ENCODE measurements at regions not wholly inside any gene's neighbourhood (a gene's known extent, or its start where the extent isn't known, plus 50 kb on each side); places are given as distances from the start of the nearest gene placed in this dataset.

DNA sequence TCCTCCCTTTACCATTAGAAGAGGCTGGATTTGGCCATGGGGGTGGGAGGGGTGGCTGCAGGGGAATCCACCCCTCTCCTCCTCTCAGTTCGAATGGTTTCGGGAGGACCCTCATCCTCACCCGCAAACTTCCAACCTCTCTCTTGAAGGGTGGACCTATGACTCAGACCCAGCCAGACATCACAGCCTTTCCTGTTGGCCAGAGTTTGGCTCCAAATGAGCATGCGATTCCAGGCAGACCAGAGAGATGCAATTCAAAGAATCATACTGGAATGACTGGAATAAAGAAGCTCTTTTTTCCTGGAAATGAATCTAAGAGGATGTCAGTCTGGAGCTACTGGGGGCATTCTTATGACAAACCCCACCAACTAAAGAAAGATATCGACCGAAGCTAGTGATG is 516.7 kb upstream of the MDFIC2 start:
- no peaks in the 10 kb centered on the region for H3K27me3 ChIP-seq
- H3K4me3 ChIP-seq = no peak overlapping the region
- no peaks in the 10 kb centered on the region for H3K9me3 ChIP-seq (replicated peaks in 1 of 11)
- H3K27ac ChIP-seq = no peak overlapping the region
- H3K36me3 ChIP-seq = no peaks in the 10 kb centered on the region
- H3K4me2 ChIP-seq = no peak overlapping the region
- peaks cover 7 to 25% (median 14%) of the 10 kb centered on the region in 10 experiments; a peak in 17 of 20 replicates for H3K4me1 ChIP-seq
- H3K9ac ChIP-seq = no peak overlapping the region
- no peaks in the 10 kb centered on the region for H4K20me1 ChIP-seq
- TF ChIP-seq Cebpa-rat (IDR thresholded peaks at IDR 0.05) = no peak

DNA sequence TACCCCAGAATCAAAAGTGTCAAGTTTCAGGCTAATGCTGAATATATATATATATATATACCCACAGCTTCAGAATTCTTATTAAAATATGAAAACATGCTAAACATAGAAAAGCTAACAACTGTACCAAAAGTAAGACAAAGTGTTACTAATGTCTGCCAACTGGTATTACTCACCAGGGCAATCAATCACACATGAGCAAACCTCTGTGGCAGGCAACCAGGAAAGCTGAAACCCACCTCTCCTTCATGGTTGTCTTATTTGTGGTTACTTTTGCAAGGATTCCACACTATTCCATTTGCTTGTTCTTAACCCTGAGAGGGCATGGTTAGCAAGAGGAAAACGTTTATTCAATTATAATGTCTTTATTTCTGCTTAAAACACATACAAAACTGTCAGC is 512.3 kb upstream of the MDFIC2 start:
- no peaks in the 10 kb centered on the region for H4K20me1 ChIP-seq
- H3K27ac ChIP-seq = no peak overlapping the region
- H3K4me2 ChIP-seq = no peak overlapping the region
- H3K36me3 ChIP-seq = no peaks in the 10 kb centered on the region
- no peaks in the 10 kb centered on the region for H3K9me3 ChIP-seq (replicated peaks in 1 of 11)
- H3K4me1 ChIP-seq = no peaks in the 10 kb centered on the region
- no peak overlapping the region for H3K9ac ChIP-seq
- no peak overlapping the region for H3K4me3 ChIP-seq
- no peaks in the 10 kb centered on the region for H3K27me3 ChIP-seq
- no peak for TF ChIP-seq Cebpa-rat (IDR thresholded peaks at IDR 0.05)

DNA sequence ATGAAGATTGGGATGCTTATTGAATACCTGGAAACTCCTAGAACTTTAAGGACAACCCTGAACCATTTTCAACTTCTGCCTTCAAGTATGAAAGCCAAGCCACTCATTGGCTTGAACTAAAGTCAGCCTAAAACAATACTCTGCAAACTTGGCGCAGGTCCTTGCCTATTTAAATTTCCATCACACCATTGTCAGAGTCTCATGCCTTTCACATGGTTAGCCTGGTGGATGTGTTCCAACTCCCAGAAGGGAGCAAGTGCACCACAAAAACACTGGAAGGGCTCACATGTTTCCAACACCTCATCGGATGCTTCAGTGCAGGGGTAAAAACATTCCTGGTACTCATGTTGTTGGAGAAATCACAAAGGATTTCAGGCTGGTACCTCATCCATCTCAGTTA is 511.6 kb upstream of the MDFIC2 start:
- no peak overlapping the region for H3K4me2 ChIP-seq
- TF ChIP-seq Cebpa-rat (IDR thresholded peaks at IDR 0.05) = no peak
- no peaks in the 10 kb centered on the region for H3K36me3 ChIP-seq
- no peaks in the 10 kb centered on the region for H4K20me1 ChIP-seq
- no peaks in the 10 kb centered on the region for H3K27me3 ChIP-seq
- no peaks in the 10 kb centered on the region for H3K4me1 ChIP-seq
- no peak overlapping the region for H3K27ac ChIP-seq
- H3K9me3 ChIP-seq (replicated peaks in 1 of 11) = no peaks in the 10 kb centered on the region
- no peak overlapping the region for H3K4me3 ChIP-seq
- no peak overlapping the region for H3K9ac ChIP-seq

- TF ChIP-seq Cebpa-rat (IDR thresholded peaks at IDR 0.05) = no peak
- H3K9me3 ChIP-seq (replicated peaks in 1 of 11) = no peaks in the 10 kb centered on the region
- no peak overlapping the region for H3K27ac ChIP-seq
- no peaks in the 10 kb centered on the region for H3K4me1 ChIP-seq
- H4K20me1 ChIP-seq = no peaks in the 10 kb centered on the region
- H3K4me3 ChIP-seq = no peak overlapping the region
- no peak overlapping the region for H3K4me2 ChIP-seq
- no peaks in the 10 kb centered on the region for H3K27me3 ChIP-seq
- H3K36me3 ChIP-seq = no peaks in the 10 kb centered on the region
- no peak overlapping the region for H3K9ac ChIP-seq
These were observed 511.2 kb upstream of the MDFIC2 start for GRCh38 chr3:70823622-70824021.

DNA sequence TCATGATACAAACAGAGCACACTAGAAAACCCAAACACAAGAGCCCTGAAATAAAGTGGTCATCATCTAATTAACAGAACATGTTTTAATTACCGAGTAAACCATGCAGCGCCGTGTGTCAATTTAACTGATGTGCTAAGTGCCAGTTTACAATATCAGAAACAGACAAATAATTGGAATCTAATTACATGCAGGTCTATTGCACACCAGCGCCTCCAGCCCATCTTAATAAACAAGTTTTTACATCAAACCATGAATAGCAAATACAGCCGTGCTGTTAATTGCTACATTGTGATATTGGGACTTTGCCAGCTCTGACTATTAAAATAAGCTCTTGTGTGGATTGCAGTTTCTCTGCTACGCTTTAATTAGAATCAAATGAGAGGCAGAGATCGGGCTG is 510.2 kb upstream of the MDFIC2 start:
- no peaks in the 10 kb centered on the region for H3K27me3 ChIP-seq
- H3K36me3 ChIP-seq = no peaks in the 10 kb centered on the region
- no peak overlapping the region for H3K4me3 ChIP-seq
- no peak overlapping the region for H3K27ac ChIP-seq
- peaks cover 0 to 4% (median 0%) of the 10 kb centered on the region in 11 experiments; a peak in 1 of 22 replicates for H3K9me3 ChIP-seq (replicated peaks in 1 of 11)
- H3K4me2 ChIP-seq = no peak overlapping the region
- no peak for TF ChIP-seq Cebpa-rat (IDR thresholded peaks at IDR 0.05)
- H3K9ac ChIP-seq = no peak overlapping the region
- H4K20me1 ChIP-seq = no peaks in the 10 kb centered on the region
- H3K4me1 ChIP-seq = no peaks in the 10 kb centered on the region

GRCh38 chr3:70821602-70822001 is 509.2 kb upstream of the MDFIC2 start:
- peaks cover 2 to 9% (median 6%) of the 10 kb centered on the region in 11 experiments; a peak in 21 of 22 replicates for H3K9me3 ChIP-seq (replicated peaks in 1 of 11)
- H3K9ac ChIP-seq = no peak overlapping the region
- no peaks in the 10 kb centered on the region for H3K4me1 ChIP-seq
- H4K20me1 ChIP-seq = no peaks in the 10 kb centered on the region
- no peaks in the 10 kb centered on the region for H3K36me3 ChIP-seq
- H3K27ac ChIP-seq = no peak overlapping the region
- H3K4me2 ChIP-seq = no peak overlapping the region
- no peak overlapping the region for H3K4me3 ChIP-seq
- H3K27me3 ChIP-seq = no peaks in the 10 kb centered on the region
- no peak for TF ChIP-seq Cebpa-rat (IDR thresholded peaks at IDR 0.05)

GRCh38 chr3:70820397-70820796 is 508.0 kb upstream of the MDFIC2 start:
- Histone ChIP-seq H3K27ac (no peak overlapping the region), H3K36me3 (no peaks in the 10 kb centered on the region), H3K4me2 (no peak overlapping the region), H3K4me3 (no peak overlapping the region), H4K20me1 (no peaks in the 10 kb centered on the region), H3K9ac (no peak overlapping the region), H3K27me3 (no peaks in the 10 kb centered on the region), H3K4me1 (no peaks in the 10 kb centered on the region), H3K9me3 (replicated peaks in 1 of 11) (peaks cover 7 to 15% (median 13%) of the 10 kb centered on the region in 11 experiments; a peak in 21 of 22 replicates)
- no peak for TF ChIP-seq Cebpa-rat (IDR thresholded peaks at IDR 0.05)

DNA sequence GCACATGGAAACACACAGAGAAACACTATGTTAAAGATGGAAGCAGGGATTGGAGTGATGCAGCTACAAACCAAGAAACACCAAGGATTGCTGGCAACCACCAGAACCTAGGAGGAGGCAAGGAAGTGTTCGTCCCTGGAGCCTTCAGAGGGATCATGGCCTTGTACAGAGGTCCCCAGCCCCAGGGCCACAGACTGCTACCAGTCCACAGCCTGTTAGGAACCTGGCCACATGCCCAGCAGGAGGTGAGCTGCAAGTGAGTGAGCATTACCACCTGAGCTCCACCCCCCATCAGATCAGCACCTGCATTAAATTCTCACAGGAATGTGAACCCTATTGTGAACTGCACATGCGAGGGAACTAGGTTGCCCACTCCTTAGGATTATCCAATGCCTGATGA is 505.7 kb upstream of the MDFIC2 start:
- H3K9me3 ChIP-seq (replicated peaks in 1 of 11) = peaks cover 7 to 15% (median 13%) of the 10 kb centered on the region in 11 experiments; a peak in 21 of 22 replicates
- no peak overlapping the region for H3K4me3 ChIP-seq

GRCh38 chr3:70816346-70816745 is 503.9 kb upstream of the MDFIC2 start:
- Histone ChIP-seq H3K4me3 (no peak overlapping the region), H3K9me3 (replicated peaks in 1 of 11) (peaks cover 7 to 15% (median 13%) of the 10 kb centered on the region in 11 experiments; a peak in 21 of 22 replicates), H4K20me1 (no peaks in the 10 kb centered on the region), H3K9ac (no peak overlapping the region), H3K4me1 (peaks cover 0 to 14% (median 10%) of the 10 kb centered on the region in 10 experiments; a peak in 14 of 20 replicates), H3K4me2 (no peak overlapping the region), H3K27ac (no peak overlapping the region), H3K36me3 (no peaks in the 10 kb centered on the region), H3K27me3 (no peaks in the 10 kb centered on the region)
- no peak for TF ChIP-seq Cebpa-rat (IDR thresholded peaks at IDR 0.05)

More for the DNA sequence above, 505.7 kb upstream of the MDFIC2 start:
- no peaks in the 10 kb centered on the region for H3K4me1 ChIP-seq
- TF ChIP-seq Cebpa-rat (IDR thresholded peaks at IDR 0.05) = no peak
- no peaks in the 10 kb centered on the region for H3K36me3 ChIP-seq
- H4K20me1 ChIP-seq = no peaks in the 10 kb centered on the region
- H3K4me2 ChIP-seq = no peak overlapping the region
- H3K27me3 ChIP-seq = no peaks in the 10 kb centered on the region
- no peak overlapping the region for H3K27ac ChIP-seq
- H3K9ac ChIP-seq = no peak overlapping the region

DNA sequence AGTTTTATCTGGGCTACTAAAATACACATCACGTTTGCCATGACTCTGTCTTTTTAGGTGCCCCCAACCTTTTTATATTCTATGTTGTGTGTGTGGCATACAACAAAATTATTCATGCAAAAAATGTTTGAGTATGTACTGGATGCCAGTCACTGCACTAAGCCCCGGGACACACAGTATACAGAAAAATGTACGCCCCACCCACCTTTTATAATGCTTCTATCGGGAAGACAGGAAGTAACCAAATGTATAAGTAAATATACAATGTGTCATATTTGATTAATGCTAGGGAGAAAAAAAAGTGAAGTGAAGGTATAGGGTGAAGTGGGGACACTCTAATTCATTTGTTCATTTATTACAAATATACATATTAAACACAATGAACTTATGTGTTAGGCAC is 503.4 kb upstream of the MDFIC2 start:
- no peaks in the 10 kb centered on the region for H3K36me3 ChIP-seq
- no peak overlapping the region for H3K9ac ChIP-seq
- TF ChIP-seq Cebpa-rat (IDR thresholded peaks at IDR 0.05) = no peak
- no peaks in the 10 kb centered on the region for H4K20me1 ChIP-seq
- peaks cover 7 to 15% (median 13%) of the 10 kb centered on the region in 11 experiments; a peak in 21 of 22 replicates for H3K9me3 ChIP-seq (replicated peaks in 1 of 11)
- H3K4me3 ChIP-seq = no peak overlapping the region
- H3K4me1 ChIP-seq = peaks cover 0 to 15% (median 11%) of the 10 kb centered on the region in 10 experiments; a peak in 14 of 20 replicates
- H3K27me3 ChIP-seq = no peaks in the 10 kb centered on the region
- no peak overlapping the region for H3K27ac ChIP-seq
- H3K4me2 ChIP-seq = no peak overlapping the region
